Activated CD4-positive, alpha-beta T cell treated with anti-CD3 and anti-CD28 coated beads, Interleukin-2, amount 50 U/mL, for 16 hours (primary cell): ENCODE measurements at regions not wholly inside any gene's neighbourhood (a gene's known extent, or its start where the extent isn't known, plus 50 kb on each side); places are given as distances from the start of the nearest gene placed in this dataset.

Experiments used
- DNase-seq: peaks from one replicate; pipeline ENCODE4 v3.0.0-alpha.2; 2020

GRCh38 chr7:121447243-121447910 lies 51.3 kb upstream of the FAM3C start:
- DNase-seq = no peak

- DNase-seq = no peak
Observed at GRCh38 chr7:121446526-121446925, 50.4 kb upstream of the FAM3C start.
